Adipocyte (in vitro differentiated cells): ENCODE measurements at regions not wholly inside any gene's neighbourhood (a gene's known extent, or its start where the extent isn't known, plus 50 kb on each side); places are given as distances from the start of the nearest gene placed in this dataset.
"Not testable (repeated sequence)": the region's sequence is repeated elsewhere in the genome, so short reads cannot be mapped to it uniquely, and the experiment has no call there.

Experiments used
- DNase-seq: peaks from one replicate; pipeline ENCODE4 v3.0.0-alpha.2; 2015; ENCODE audit warnings: low read depth
- H3K27me3 ChIP-seq: replicated peaks from 2 replicates; pipeline ENCODE4 v1.7.0; 2013; ENCODE audit warnings: mild to moderate bottlenecking, low read length, moderate library complexity; ENCODE audit not compliant: control insufficient read depth, insufficient read depth
- H3K36me3 ChIP-seq: 2 replicates; pipeline ENCODE4 v1.7.0; 2013; ENCODE audit warnings: low read length, mild to moderate bottlenecking, moderate library complexity; ENCODE audit not compliant: control insufficient read depth, insufficient read depth, severe bottlenecking
- H3K4me1 ChIP-seq: 2 replicates; pipeline ENCODE4 v1.7.0; 2013; ENCODE audit warnings: mild to moderate bottlenecking, low read length, moderate library complexity; ENCODE audit not compliant: control insufficient read depth, insufficient read depth
- H3K4me3 ChIP-seq: 2 replicates; pipeline ENCODE4 v1.7.0; 2013; ENCODE audit warnings: mild to moderate bottlenecking, low read length, moderate library complexity
- H3K9ac ChIP-seq: 2 replicates; pipeline ENCODE4 v1.7.0; 2013; ENCODE audit warnings: mild to moderate bottlenecking, low read length, moderate library complexity
- H3K9me3 ChIP-seq: 2 replicates; pipeline ENCODE4 v1.7.0; 2013; ENCODE audit warnings: mild to moderate bottlenecking, low read length, moderate library complexity; ENCODE audit not compliant: control insufficient read depth

DNA sequence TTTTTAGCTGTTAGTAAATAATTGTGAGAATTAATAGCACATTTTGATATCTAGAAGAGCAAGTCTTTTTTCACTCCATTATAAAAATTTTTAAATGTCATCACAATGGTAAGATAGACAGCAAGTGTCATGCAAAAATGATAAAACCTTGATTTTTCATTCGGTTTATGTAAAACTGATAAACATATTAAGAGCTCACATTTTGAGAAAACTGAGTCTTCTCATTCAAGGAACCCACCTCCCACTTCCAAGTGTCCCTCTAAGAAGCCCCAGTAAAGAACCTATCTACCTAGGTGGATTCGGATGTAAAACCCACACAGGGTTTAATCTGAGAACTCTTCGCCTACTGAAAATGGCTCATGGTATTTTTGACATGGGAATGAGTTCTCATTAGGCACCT is 87.1 kb upstream of the CCDC180 start:
- not testable (repeated sequence) for H3K4me3 ChIP-seq, DNase-seq

DNA sequence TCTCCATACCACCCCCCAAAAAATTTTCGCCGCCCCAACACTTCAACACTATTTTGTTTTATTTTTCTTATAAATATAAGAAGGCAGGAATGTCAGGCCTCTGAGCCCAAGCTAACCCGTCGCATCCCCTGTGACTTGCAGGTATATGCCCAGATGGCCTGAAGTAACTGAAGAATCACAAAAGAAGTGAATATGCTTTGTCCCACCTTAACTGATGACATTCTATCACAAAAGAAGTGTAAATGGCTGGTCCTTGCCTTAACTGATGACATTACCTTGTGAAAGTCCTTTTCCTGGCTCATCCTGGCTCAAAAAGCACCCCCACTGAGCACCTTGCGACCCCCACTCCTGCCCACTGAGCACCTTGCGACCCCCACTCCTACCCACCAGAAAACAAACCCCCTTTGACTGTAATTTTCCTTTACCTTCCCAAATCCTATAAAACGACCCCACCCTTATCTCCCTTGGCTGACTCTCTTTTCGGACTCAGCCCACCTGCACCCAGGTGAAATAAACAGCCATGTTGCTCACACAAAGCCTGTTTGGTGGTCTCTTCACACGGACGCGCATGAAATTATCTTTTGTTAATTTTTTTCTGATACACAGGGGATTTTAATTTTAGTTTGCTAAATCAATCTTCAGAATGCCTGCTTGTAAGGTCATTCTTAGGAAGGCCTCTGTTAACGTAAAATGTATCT is 87.9 kb upstream of the CCDC180 start:
- H3K9ac ChIP-seq, H3K36me3 ChIP-seq, H3K4me1 ChIP-seq, DNase-seq, H3K4me3 ChIP-seq, H3K9me3 ChIP-seq: not testable (repeated sequence)
- peaks cover 37% of the 10 kb centered on the region for H3K27me3 ChIP-seq

More for the DNA sequence above, 87.1 kb upstream of the CCDC180 start:
- H3K27me3 ChIP-seq: peaks cover 39% of the 10 kb centered on the region
- not testable (repeated sequence) for H3K9ac ChIP-seq, H3K4me1 ChIP-seq, H3K36me3 ChIP-seq, H3K9me3 ChIP-seq

DNA sequence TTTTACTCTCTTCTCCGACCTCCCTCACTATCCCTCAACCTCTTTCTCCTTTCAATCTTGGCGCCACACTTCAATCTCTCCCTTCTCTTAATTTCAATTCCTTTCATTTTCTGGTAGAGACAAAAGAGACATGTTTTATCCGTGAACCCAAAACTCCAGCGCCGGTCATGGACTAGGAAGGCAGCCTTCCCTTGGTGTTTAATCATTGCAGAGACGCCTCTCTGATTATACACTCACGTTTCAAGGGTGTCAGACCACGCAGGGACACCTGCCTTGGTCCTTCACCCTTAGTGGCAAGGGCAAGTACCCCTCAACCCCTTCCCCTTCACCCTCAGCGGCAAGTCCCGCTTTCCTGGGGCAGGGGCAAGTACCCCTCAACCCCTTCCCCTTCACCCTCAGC is 92.3 kb upstream of the CCDC180 start:
- H3K27me3 ChIP-seq, H3K4me1 ChIP-seq, H3K9me3 ChIP-seq, H3K36me3 ChIP-seq, H3K9ac ChIP-seq, DNase-seq, H3K4me3 ChIP-seq: not testable (repeated sequence)

DNA sequence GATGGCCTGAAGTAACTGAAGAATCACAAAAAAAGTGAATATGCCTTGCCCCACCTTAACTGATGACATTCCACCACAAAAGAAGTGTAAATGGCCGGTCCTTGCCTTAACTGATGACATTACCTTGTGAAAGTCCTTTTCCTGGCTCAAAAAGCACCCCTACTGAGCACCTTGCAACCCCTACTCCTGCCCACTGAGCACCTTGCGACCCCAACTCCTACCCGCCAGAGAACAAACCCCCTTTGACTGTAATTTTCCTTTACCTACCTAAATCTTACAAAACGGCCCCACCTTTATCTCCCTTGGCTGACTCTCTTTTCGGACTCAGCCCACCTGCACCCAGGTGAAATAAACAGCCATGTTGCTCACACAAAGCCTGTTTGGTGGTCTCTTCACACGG is 92.9 kb upstream of the CCDC180 start:
- not testable (repeated sequence) for H3K36me3 ChIP-seq, H3K27me3 ChIP-seq, H3K4me3 ChIP-seq, H3K9me3 ChIP-seq, H3K4me1 ChIP-seq, DNase-seq, H3K9ac ChIP-seq

DNA sequence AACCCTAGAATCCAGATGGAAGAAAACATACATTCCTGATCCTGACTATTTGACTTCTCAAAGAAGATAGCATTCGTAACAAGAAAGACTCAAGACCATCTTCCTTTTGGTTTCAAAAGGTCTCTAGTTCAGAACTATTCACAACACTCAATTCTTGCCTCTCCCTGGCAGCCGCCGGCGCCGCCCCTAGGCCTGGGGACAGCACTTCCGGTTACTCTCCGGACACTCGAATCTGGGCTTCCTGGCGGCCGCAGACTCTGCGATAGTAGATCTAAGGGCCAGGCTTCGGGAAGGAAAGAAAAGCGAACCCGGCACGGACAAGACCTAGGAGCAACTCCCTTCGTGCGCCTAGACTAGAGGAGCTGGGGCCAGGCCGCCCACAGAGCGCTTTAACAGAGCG is 107.8 kb upstream of the CCDC180 start:
- H3K27me3 ChIP-seq, H3K9ac ChIP-seq, H3K4me1 ChIP-seq, H3K36me3 ChIP-seq, H3K4me3 ChIP-seq, DNase-seq: not testable (repeated sequence)
- peaks cover 24% of the 10 kb centered on the region for H3K9me3 ChIP-seq

DNA sequence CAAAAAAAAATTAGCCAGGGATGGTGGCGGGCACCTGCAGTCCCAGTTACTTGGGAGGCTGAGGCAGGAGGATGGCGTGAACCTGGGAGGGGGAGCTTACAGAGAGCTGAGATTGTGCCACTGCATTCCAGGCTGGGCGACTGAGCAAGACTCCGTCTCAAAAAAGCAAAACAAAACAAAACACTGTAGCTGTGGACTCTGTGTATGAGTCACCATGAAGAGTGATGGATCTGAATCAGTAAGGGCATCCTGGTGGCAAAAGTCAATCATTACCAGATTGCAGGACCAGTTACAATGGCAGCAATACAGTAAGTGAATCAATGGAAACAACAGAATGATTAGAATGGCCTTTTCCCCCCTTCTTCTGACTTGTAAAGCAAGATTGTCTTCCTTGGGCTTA is 113.7 kb upstream of the CCDC180 start:
- not testable (repeated sequence) for H3K4me1 ChIP-seq, H3K27me3 ChIP-seq, H3K36me3 ChIP-seq, DNase-seq, H3K4me3 ChIP-seq, H3K9ac ChIP-seq
- H3K9me3 ChIP-seq: peaks cover 14% of the 10 kb centered on the region

DNA sequence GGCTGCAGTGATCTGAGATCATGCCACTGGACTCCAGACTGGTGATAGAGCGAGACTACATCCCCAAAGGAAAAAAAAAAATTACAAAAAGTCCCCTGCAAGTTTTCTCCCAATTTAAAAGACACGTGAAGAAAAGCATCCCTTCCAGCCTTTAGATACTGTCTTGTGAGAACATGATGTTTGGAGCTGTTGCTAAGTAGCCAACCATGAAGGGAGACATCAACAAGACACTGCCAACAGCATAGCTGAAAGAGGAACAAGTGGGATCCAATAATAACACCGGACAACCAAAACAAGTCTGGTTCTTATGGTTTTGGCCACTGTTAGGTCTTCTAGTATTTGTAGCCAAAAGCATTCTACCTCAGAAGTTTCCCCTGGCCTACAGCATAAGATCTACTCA is 118.9 kb upstream of the CCDC180 start:
- H3K4me3 ChIP-seq: no peak overlapping the region
- no peak for DNase-seq
- no peaks in the 10 kb centered on the region for H3K4me1 ChIP-seq

DNA sequence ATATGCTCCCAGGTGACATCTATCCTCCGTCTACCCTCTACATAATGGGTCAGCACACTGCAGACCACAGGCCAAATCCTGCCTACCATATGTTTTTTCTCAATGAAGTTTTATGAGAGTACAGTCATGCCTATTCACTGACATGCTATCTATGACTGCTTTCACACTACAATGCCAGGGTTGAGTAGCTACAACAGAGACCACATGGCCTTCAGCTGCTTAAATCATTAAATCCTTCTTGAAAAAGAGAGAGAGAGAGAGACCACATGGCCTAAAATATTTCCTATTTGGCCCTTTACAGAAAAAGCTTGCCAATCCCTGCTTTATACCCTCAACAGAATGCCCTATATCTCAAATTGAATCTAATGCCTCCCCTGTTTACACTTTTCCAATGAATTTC is 119.8 kb upstream of the CCDC180 start:
- H3K4me3 ChIP-seq, H3K4me1 ChIP-seq, DNase-seq, H3K27me3 ChIP-seq, H3K9ac ChIP-seq, H3K36me3 ChIP-seq, H3K9me3 ChIP-seq: not testable (repeated sequence)

More for the DNA sequence above, 118.9 kb upstream of the CCDC180 start:
- H3K27me3 ChIP-seq: no peaks in the 10 kb centered on the region
- H3K36me3 ChIP-seq: no peaks in the 10 kb centered on the region
- no peak overlapping the region for H3K9ac ChIP-seq
- no peaks in the 10 kb centered on the region for H3K9me3 ChIP-seq

DNA sequence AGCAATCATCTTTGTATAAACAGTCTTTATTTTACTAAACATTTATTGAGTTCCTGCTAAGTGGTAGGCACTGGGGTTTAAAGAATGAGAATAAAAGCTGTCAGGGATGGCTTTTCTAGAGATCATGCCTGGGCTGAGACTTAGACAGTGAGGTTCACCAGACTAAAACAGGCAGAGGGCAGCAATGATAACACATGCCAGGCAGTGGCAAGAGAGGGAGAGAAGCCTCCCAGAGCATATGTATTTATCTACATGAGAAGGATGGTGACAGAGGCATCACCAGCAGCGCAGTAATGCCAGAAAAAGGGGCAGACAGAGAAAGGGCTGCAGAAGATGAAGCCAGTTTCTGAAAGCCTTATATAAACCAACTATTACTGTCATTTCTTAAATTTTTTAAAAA is 121.0 kb upstream of the CCDC180 start:
- Histone ChIP-seq H3K36me3 (no peaks in the 10 kb centered on the region), H3K4me1 (no peaks in the 10 kb centered on the region), H3K4me3 (no peak overlapping the region), H3K9me3 (no peaks in the 10 kb centered on the region), H3K9ac (no peak overlapping the region), H3K27me3 (no peaks in the 10 kb centered on the region)
- no peak for DNase-seq

DNA sequence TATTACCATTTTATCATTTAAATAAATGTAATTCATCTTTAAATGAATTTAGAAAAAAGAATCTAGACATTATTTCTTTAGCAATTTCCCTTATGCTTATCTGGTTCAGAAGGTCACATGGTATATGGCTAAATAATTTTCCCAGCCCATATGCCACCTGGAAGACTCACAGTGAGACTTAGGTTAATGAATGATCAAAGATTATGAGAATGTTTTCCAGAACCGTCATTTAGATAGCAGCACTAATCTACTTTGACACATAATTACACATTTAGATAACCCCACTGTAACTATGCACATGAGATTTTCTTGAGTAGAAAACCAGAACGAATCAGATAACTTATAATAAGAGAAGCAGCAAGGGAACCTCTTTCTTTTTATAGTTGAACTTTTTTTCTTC is 124.9 kb upstream of the CCDC180 start:
- H3K9ac ChIP-seq, H3K36me3 ChIP-seq, H3K9me3 ChIP-seq, DNase-seq, H3K4me3 ChIP-seq, H3K4me1 ChIP-seq, H3K27me3 ChIP-seq: not testable (repeated sequence)

DNA sequence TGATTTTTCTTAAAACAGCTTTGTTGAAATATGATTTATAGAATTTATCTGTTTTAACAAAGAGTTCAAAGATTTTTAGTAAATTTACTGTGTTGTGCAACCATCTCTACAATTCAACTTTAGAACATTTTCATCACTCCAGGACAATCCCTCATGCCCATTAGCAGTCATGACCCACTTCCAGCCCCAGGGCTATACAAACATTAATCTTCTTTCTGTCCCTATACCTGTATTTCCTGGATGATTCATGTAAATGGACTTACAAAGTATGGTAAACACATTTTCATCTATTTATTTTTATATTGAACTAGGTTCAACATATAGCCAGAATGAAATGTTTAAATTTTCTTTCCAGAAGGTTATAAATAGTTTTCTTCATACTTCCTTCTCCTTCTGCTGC is 127.8 kb upstream of the CCDC180 start:
- no peak for DNase-seq
- no peaks in the 10 kb centered on the region for H3K27me3 ChIP-seq
- no peak overlapping the region for H3K4me3 ChIP-seq
- no peaks in the 10 kb centered on the region for H3K4me1 ChIP-seq
- no peaks in the 10 kb centered on the region for H3K36me3 ChIP-seq
- H3K9ac ChIP-seq: no peak overlapping the region
- H3K9me3 ChIP-seq: no peaks in the 10 kb centered on the region

DNA sequence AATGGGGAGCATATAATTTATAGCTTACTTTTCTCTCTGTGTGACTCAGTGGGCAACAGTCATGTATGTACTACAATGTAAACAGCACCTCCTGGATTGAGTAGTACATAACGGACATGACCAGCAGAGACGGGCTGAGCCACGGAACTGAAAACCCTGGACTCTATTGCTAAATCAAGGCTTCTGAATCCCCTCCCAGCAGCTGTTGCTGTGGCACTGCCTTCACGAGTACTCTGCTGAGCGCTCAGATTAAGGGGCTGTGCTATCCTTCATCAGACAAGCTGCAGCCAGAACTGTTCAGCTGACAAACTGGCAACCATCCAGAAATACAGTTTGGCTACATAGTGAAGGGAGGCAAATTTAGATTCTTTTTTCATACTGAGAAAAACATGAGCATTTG is 131.3 kb upstream of the CCDC180 start:
- no peak overlapping the region for H3K4me3 ChIP-seq
- H3K36me3 ChIP-seq: no peaks in the 10 kb centered on the region
- no peaks in the 10 kb centered on the region for H3K9me3 ChIP-seq
- no peaks in the 10 kb centered on the region for H3K4me1 ChIP-seq
- no peak overlapping the region for H3K9ac ChIP-seq
- H3K27me3 ChIP-seq: no peaks in the 10 kb centered on the region
- DNase-seq: no peak
